Ovary (tissue), 3 donors: ENCODE measurements at regions not wholly inside any gene's neighbourhood (a gene's known extent, or its start where the extent isn't known, plus 50 kb on each side); places are given as distances from the start of the nearest gene placed in this dataset.
"Not testable (repeated sequence)": the region's sequence is repeated elsewhere in the genome, so short reads cannot be mapped to it uniquely, and the experiment has no call there.

ENCODE experiments used
- CTCF ChIP-seq, 3 donors: fragments of 450-650 bp in 2 of 3; fragments of 200-600 bp in 1 of 3; IDR thresholded peaks; one replicate each; pipeline versions ENCODE4 v1.5.1 to v1.8.0; 2016 to 2022; ENCODE audit warnings: antibody characterized with exemption in 3 of 3, mild to moderate bottlenecking in 1 of 3
- EP300 ChIP-seq: sonication (generic); formaldehyde crosslinking; IDR thresholded peaks from one replicate; pipeline ENCODE4 v1.6.1; 2017; ENCODE audit warnings: antibody characterized with exemption
- donor health status: DM: no; HTN: no; CAD: no.

DNA sequence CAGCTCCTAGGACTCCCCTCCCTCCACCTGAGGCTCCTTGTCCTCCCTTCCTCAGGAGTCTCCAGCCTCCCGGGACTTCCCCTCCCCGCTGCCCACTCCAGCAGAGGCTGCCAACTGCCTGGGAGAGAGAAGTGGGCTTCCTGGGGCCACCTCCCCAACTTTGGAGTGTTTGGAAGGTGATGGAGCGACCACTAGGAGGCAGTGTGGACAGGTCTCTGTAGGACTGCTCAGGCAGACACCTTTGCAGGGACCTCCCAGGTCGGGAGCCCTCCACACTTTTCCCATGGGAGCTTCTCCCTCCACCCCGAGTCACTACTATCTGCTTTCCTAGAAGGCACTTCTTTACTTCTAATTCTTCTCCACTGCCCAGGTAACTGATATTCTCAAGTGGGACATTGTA lies 2747.2 kb upstream of the TPTE start:
- TF ChIP-seq CTCF (IDR thresholded peaks at IDR 0.05); EP300: not testable (repeated sequence)
